Peyer's patch (tissue), 4 donors: ENCODE measurements at regions not wholly inside any gene's neighbourhood (a gene's known extent, or its start where the extent isn't known, plus 50 kb on each side); places are given as distances from the start of the nearest gene placed in this dataset.

Experiments
- DNase-seq, 3 donors: peaks; one replicate each; pipeline ENCODE4 v3.0.0-alpha.2; 2017 to 2019
- H3K27ac ChIP-seq, 4 donors: fragments of 200-600 bp; sonication (generic); one replicate each; pipeline ENCODE4 v1.5.1; 2016 to 2019
- H3K27me3 ChIP-seq, 2 donors: fragments of 200-600 bp; sonication (generic); one replicate each; pipeline ENCODE4 v1.5.1; 2019
- H3K36me3 ChIP-seq, 3 donors: fragments of 200-600 bp; sonication (generic); one replicate each; pipeline ENCODE4 v1.5.1; 2016 to 2019
- H3K4me1 ChIP-seq, 4 donors: fragments of 200-600 bp; sonication (generic); one replicate each; pipeline ENCODE4 v1.5.1; 2016 to 2019
- H3K4me3 ChIP-seq, 4 donors: fragments of 200-600 bp; sonication (generic); 1 replicate in 3 of 4; 2 replicates in 1 of 4; pipeline ENCODE4 v1.5.1; 2016 to 2019; ENCODE audit warnings: mild to moderate bottlenecking in 1 of 4
- H3K9me3 ChIP-seq, 4 donors: fragments of 200-600 bp; sonication (generic); one replicate each; pipeline ENCODE4 v1.5.1; 2016 to 2019; ENCODE audit warnings: mild to moderate bottlenecking in 1 of 4
- POLR2A ChIP-seq, 2 donors: fragments of 450-650 bp; IDR thresholded peaks; one replicate each; pipeline ENCODE4 v1.5.1; 2017; ENCODE audit warnings: antibody characterized with exemption in 2 of 2, mild to moderate bottlenecking in 2 of 2, moderate library complexity in 2 of 2
- TF ChIP-seq, protein P1 (sequence below), 6 experiments: fragments of 450-650 bp in 4 of 6; fragments of 200-600 bp in 2 of 6; sonication (generic) in 1 of 6; IDR thresholded peaks; one replicate each; pipeline ENCODE4 v1.5.1; 2017 to 2019; ENCODE audit warnings: antibody characterized with exemption in 6 of 6, mild to moderate bottlenecking in 3 of 6, moderate library complexity in 1 of 6

GRCh38 chr6:91719414-91719813 is 1132.5 kb upstream of the MAP3K7 start:
- Histone ChIP-seq H3K9me3 (no peaks in the 10 kb centered on the region), H3K27me3 (no peaks in the 10 kb centered on the region), H3K36me3 (no peaks in the 10 kb centered on the region), H3K4me3 (no peak overlapping the region), H3K4me1 (no peaks in the 10 kb centered on the region), H3K27ac (no peak overlapping the region)
- no peak for DNase-seq
- TF ChIP-seq, protein P1, sequence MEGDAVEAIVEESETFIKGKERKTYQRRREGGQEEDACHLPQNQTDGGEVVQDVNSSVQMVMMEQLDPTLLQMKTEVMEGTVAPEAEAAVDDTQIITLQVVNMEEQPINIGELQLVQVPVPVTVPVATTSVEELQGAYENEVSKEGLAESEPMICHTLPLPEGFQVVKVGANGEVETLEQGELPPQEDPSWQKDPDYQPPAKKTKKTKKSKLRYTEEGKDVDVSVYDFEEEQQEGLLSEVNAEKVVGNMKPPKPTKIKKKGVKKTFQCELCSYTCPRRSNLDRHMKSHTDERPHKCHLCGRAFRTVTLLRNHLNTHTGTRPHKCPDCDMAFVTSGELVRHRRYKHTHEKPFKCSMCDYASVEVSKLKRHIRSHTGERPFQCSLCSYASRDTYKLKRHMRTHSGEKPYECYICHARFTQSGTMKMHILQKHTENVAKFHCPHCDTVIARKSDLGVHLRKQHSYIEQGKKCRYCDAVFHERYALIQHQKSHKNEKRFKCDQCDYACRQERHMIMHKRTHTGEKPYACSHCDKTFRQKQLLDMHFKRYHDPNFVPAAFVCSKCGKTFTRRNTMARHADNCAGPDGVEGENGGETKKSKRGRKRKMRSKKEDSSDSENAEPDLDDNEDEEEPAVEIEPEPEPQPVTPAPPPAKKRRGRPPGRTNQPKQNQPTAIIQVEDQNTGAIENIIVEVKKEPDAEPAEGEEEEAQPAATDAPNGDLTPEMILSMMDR (IDR thresholded peaks at IDR 0.05), result no peak
- no peak for TF ChIP-seq POLR2A (IDR thresholded peaks at IDR 0.05)

GRCh38 chr6:91718198-91718597 is 1131.3 kb upstream of the MAP3K7 start:
- H3K4me1 ChIP-seq, result no peaks in the 10 kb centered on the region
- H3K27me3 ChIP-seq, result no peaks in the 10 kb centered on the region
- H3K27ac ChIP-seq, result no peak overlapping the region
- TF ChIP-seq, protein P1 (IDR thresholded peaks at IDR 0.05), result no peak
- TF ChIP-seq POLR2A (IDR thresholded peaks at IDR 0.05), result no peak
- H3K9me3 ChIP-seq, result no peaks in the 10 kb centered on the region
- no peak overlapping the region for H3K4me3 ChIP-seq
- DNase-seq, result no peak
- H3K36me3 ChIP-seq, result no peaks in the 10 kb centered on the region

DNA sequence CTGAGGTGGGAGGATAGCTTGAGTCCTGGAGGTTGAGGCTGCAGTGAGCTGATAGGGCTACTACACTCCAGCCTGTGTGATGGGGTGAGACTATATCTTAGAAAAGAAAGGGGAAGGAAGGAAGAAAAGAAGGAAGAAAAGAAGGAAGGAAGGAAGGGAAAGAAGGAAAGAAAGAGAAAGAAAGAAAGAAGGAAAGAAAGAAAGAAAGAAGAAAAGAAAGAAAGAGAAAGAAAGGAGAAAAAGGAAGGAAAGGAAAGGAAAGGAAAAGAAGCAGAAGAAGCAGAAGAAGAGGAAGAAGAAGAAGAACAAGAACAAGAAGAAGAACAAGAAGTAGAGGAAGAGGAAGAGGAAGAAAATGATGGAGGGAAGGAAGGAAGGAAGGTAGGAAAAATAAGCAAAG is 1130.2 kb upstream of the MAP3K7 start:
- Histone ChIP-seq H3K9me3 (no peaks in the 10 kb centered on the region), H3K36me3 (no peaks in the 10 kb centered on the region), H3K27ac (no peak overlapping the region), H3K27me3 (no peaks in the 10 kb centered on the region), H3K4me1 (no peaks in the 10 kb centered on the region), H3K4me3 (no peak overlapping the region)
- TF ChIP-seq, protein P1 (IDR thresholded peaks at IDR 0.05), result no peak
- no peak for DNase-seq

- Histone ChIP-seq H3K27me3 (no peaks in the 10 kb centered on the region), H3K9me3 (no peaks in the 10 kb centered on the region), H3K36me3 (no peaks in the 10 kb centered on the region), H3K4me1 (no peaks in the 10 kb centered on the region), H3K27ac (no peak overlapping the region), H3K4me3 (no peak overlapping the region)
- no peak for TF ChIP-seq POLR2A (IDR thresholded peaks at IDR 0.05)
- TF ChIP-seq, protein P1 (IDR thresholded peaks at IDR 0.05), result no peak
- DNase-seq, result no peak
Observed at GRCh38 chr6:91716361-91716760, 1129.5 kb upstream of the MAP3K7 start.

DNA sequence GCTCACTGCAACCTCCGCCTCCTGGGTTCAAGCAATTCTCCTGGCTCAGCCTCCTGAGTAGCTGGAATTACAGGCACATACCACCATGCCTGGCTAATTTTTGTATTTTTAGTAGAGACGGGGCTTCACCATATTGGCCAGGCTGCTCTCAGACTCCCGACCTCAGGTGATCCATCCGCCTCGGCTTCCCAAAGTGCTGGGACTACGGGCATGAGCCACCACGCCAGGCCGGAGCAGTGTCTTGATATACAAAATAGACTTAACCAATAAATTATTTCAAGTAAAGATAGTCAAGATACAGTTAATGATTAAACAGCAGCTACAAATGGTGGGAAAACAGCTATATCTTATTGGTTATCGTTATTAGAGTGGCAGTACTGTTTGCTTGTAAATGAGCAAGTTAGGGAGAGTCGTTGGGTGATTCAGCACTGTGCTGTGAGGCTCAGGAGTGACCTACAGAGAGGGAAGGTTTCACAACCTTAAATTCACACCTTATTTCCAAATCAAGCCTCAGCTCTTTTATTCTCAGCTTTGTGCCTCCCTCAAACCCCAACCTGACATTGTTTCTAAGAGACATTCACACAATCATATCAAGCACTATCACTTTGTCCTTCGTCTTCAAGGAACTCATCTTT is 1128.4 kb upstream of the MAP3K7 start:
- no peak for DNase-seq
- Histone ChIP-seq H3K27me3 (no peaks in the 10 kb centered on the region), H3K9me3 (no peaks in the 10 kb centered on the region), H3K36me3 (no peaks in the 10 kb centered on the region), H3K27ac (no peak overlapping the region), H3K4me1 (no peaks in the 10 kb centered on the region), H3K4me3 (no peak overlapping the region)
- TF ChIP-seq, protein P1 (IDR thresholded peaks at IDR 0.05), result no peak
- no peak for TF ChIP-seq POLR2A (IDR thresholded peaks at IDR 0.05)

DNA sequence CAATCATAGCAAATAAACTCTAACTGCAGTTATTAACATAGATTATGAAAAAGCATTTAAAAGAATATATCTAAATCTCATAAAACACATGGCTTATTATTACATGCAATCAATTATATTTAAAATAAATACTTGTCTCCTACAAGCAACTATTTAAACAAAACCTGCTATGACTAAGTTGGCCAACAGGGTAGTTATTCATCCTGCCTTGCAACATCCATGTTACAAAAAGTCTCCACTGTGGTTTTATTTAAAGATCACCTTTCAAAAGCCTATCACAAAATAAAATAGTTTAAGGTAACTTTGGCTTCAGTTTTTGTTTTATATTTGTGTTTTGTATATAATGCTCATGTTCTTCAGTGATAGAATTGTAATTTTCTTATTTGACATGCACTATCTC is 1127.0 kb upstream of the MAP3K7 start:
- Histone ChIP-seq H3K4me3 (no peak overlapping the region), H3K27ac (no peak overlapping the region), H3K9me3 (no peaks in the 10 kb centered on the region), H3K36me3 (no peaks in the 10 kb centered on the region), H3K27me3 (no peaks in the 10 kb centered on the region), H3K4me1 (no peaks in the 10 kb centered on the region)
- TF ChIP-seq, protein P1 (IDR thresholded peaks at IDR 0.05), result no peak
- TF ChIP-seq POLR2A (IDR thresholded peaks at IDR 0.05), result no peak
- no peak for DNase-seq
